Stomach smooth muscle (tissue), 2 donors: ENCODE measurements at regions not wholly inside any gene's neighbourhood (a gene's known extent, or its start where the extent isn't known, plus 50 kb on each side); places are given as distances from the start of the nearest gene placed in this dataset.
A peak's percentile ranks its signal among the peaks of the same experiment; 100 is the strongest.

Experiments
- H3K27ac ChIP-seq: one replicate; pipeline ENCODE4 v1.7.0; 2013; ENCODE audit warnings: mild to moderate bottlenecking, low read length, inconsistent platforms
- H3K27me3 ChIP-seq, 2 donors: one replicate each; pipeline ENCODE4 v1.7.0; 2013; ENCODE audit warnings: low read length in 2 of 2; ENCODE audit not compliant: insufficient read depth in 2 of 2, control insufficient read depth in 1 of 2
- H3K36me3 ChIP-seq, 2 donors: one replicate each; pipeline ENCODE4 v1.7.0; 2013; ENCODE audit warnings: low read length in 2 of 2; ENCODE audit not compliant: control insufficient read depth in 2 of 2, insufficient read depth in 2 of 2
- H3K4me1 ChIP-seq: one replicate; pipeline ENCODE4 v1.7.0; 2013; ENCODE audit warnings: low read length; ENCODE audit not compliant: control insufficient read depth, insufficient read depth
- H3K4me3 ChIP-seq, 2 donors: one replicate each; pipeline ENCODE4 v1.7.0; 2013; ENCODE audit warnings: low read length in 2 of 2
- H3K9ac ChIP-seq, 2 donors: one replicate each; pipeline ENCODE4 v1.7.0; 2013; ENCODE audit warnings: low read length in 2 of 2, mild to moderate bottlenecking in 1 of 2
- H3K9me3 ChIP-seq, 2 donors: one replicate each; pipeline ENCODE4 v1.7.0; 2013; ENCODE audit warnings: low read length in 2 of 2; ENCODE audit not compliant: control insufficient read depth in 2 of 2
- donor health status: healthy.
- donor health status: Pancreatic carcinoma.

GRCh38 chr3:124526601-124527000, 203.7 kb upstream of the UMPS start:
- Histone ChIP-seq H3K27me3 (no peaks in the 10 kb centered on the region), H3K4me1 (no peaks in the 10 kb centered on the region), H3K36me3 (no peaks in the 10 kb centered on the region), H3K4me3 (no peak overlapping the region), H3K27ac (no peak overlapping the region), H3K9ac (no peak overlapping the region), H3K9me3 (no peaks in the 10 kb centered on the region)

DNA sequence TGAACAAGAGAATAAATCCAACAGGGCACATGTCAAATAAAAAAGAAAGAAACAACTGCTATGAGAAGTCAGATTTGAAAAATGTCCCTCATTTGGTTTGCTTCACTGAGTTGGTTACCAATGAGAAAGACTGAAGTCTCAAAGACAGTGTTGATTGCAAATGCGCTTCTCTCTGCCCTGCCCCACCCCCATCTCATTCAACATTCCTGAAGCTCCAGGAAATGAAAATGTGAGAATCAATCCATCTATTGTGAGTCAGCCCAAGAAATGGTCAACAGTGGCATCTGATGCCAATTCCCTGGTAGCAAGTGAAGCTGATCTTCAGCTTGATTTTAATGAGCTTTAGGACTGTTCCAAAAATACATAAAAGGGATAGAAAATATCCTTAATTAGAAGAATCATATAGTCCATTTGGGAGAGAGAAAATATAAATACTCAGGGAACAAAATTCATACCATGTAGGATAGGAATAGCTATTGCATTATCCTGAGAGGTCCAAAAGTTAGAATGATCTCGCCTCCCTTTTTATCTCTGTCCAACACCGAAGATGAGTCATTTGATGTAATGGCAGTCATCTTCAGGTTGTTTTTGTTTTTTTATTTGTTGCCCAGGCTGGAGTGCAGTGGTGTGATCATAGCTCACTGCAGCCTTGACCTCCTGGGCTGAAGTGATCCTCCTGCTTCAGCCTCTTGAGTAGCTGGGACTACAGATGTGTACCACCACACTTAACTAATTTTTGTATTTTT, 200.3 kb upstream of the UMPS start:
- no peak overlapping the region for H3K4me3 ChIP-seq
- H3K27ac ChIP-seq, result no peak overlapping the region
- no peaks in the 10 kb centered on the region for H3K27me3 ChIP-seq
- no peak overlapping the region for H3K9ac ChIP-seq
- H3K9me3 ChIP-seq, result no peaks in the 10 kb centered on the region
- H3K4me1 ChIP-seq, result no peaks in the 10 kb centered on the region
- no peaks in the 10 kb centered on the region for H3K36me3 ChIP-seq

DNA sequence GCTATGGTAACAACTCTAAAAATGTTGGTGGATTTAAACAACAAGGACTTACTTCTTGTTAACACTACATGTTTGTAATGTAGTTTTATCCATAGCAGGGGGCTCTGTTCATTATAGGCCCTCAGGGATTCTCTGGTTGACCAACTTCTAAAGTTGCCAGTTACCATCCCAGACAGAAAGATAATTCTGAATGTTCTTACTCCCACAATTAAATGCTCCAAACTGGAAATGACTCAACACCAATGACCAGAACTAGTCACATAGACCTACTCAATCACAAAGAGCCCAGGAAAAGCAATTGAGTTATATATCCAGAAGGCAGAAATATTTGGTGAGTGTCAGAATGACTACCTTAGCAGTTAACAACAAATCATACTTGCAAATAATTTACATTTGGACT, 199.3 kb upstream of the UMPS start:
- H3K9me3 ChIP-seq, result no peaks in the 10 kb centered on the region
- H3K4me3 ChIP-seq, result no peak overlapping the region
- no peak overlapping the region for H3K9ac ChIP-seq
- no peaks in the 10 kb centered on the region for H3K36me3 ChIP-seq
- H3K27me3 ChIP-seq, result no peaks in the 10 kb centered on the region
- no peaks in the 10 kb centered on the region for H3K4me1 ChIP-seq
- H3K27ac ChIP-seq, result no peak overlapping the region

DNA sequence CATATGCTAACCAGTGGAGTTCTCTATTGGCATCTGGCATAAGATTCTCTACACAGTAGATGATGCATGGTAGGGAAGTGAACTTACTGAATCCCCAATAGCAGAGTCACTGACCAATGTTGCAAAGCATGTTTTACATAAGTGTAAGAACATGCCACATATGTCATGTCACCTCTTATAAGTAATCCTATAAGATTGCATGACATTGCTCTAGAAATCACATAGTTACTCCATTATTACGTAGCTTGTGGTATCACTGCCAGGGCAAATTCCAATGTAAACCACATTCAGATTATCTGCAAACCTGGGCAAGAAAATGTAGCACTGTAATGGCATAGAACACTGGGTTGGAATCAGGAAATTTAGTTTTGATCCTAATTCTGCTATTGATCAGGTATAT, 198.2 kb upstream of the UMPS start:
- Histone ChIP-seq H3K4me3 (no peak overlapping the region), H3K27me3 (no peaks in the 10 kb centered on the region), H3K36me3 (no peaks in the 10 kb centered on the region), H3K9me3 (no peaks in the 10 kb centered on the region), H3K9ac (no peak overlapping the region), H3K4me1 (no peaks in the 10 kb centered on the region), H3K27ac (no peak overlapping the region)

GRCh38 chr3:124535306-124535705, 194.9 kb upstream of the UMPS start:
- H3K4me1 ChIP-seq, result no peaks in the 10 kb centered on the region
- H3K36me3 ChIP-seq, result no peaks in the 10 kb centered on the region
- H3K9me3 ChIP-seq, result no peaks in the 10 kb centered on the region
- H3K27me3 ChIP-seq, result no peaks in the 10 kb centered on the region
- no peak overlapping the region for H3K4me3 ChIP-seq
- H3K9ac ChIP-seq, result no peak overlapping the region
- H3K27ac ChIP-seq, result no peak overlapping the region

- no peaks in the 10 kb centered on the region for H3K4me1 ChIP-seq
- no peak overlapping the region for H3K9ac ChIP-seq
- H3K27me3 ChIP-seq, result no peaks in the 10 kb centered on the region
- H3K4me3 ChIP-seq, result no peak overlapping the region
- H3K36me3 ChIP-seq, result no peaks in the 10 kb centered on the region
- H3K9me3 ChIP-seq, result no peaks in the 10 kb centered on the region
- H3K27ac ChIP-seq, result no peak overlapping the region
Observed at GRCh38 chr3:124540550-124541211, 189.6 kb upstream of the UMPS start.

GRCh38 chr3:124542214-124542869, 187.9 kb upstream of the UMPS start:
- Histone ChIP-seq H3K27me3 (no peaks in the 10 kb centered on the region), H3K36me3 (no peaks in the 10 kb centered on the region), H3K4me1 (no peaks in the 10 kb centered on the region), H3K4me3 (no peak overlapping the region), H3K9ac (no peak overlapping the region), H3K9me3 (no peaks in the 10 kb centered on the region), H3K27ac (no peak overlapping the region)

DNA sequence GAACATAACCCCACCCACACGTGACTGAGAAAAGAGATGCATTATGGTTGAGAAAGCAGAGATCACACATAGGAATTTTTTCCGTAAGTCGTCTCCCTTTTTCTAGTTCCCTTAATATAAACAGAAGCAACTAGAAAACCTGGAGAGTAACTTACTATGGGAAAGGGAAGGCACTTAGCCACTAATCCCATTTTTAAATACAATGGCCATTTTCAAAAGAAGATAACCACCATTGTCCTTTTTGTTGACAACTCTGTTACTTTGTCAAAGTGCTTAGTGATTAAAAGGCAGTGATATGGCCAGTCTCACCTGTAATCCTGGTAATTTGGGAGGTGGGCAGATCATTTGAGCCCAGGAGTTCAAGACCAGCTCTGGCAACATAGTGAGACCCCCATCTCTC, 184.4 kb upstream of the UMPS start:
- H3K27me3 ChIP-seq, result no peaks in the 10 kb centered on the region
- no peaks in the 10 kb centered on the region for H3K4me1 ChIP-seq
- no peaks in the 10 kb centered on the region for H3K9me3 ChIP-seq
- no peak overlapping the region for H3K9ac ChIP-seq
- H3K36me3 ChIP-seq, result no peaks in the 10 kb centered on the region
- H3K27ac ChIP-seq, result no peak overlapping the region
- H3K4me3 ChIP-seq, result no peak overlapping the region

GRCh38 chr3:124552224-124552623, 178.0 kb upstream of the UMPS start:
- Histone ChIP-seq H3K27me3 (no peaks in the 10 kb centered on the region), H3K27ac (no peak overlapping the region)

DNA sequence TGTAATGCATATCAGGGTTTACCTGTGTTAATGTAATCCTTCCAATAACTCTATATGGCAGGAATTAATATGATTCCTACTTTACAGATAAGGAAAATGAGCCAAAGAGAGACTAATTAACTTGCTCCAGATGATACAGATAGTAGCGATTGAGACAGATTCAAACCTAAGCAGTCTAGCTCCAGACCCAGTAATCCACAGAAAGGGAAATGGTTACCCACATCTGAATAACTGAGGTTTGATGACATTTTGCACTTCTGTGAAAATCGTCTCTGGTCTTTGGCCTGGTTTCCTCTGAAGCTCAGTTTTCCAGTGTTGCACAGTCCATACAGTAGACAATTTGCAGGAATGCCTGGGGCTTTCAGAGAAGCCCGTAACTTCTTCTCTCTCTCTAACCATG, 177.1 kb upstream of the UMPS start:
- Histone ChIP-seq H3K36me3 (no peaks in the 10 kb centered on the region), H3K4me3 (no peak overlapping the region), H3K4me1 (peaks cover 18% of the 10 kb centered on the region), H3K9me3 (no peaks in the 10 kb centered on the region), H3K9ac (no peak overlapping the region), H3K27me3 (no peaks in the 10 kb centered on the region), H3K27ac (no peak overlapping the region)

More at GRCh38 chr3:124552224-124552623, 178.0 kb upstream of the UMPS start:
- Histone ChIP-seq H3K9me3 (no peaks in the 10 kb centered on the region), H3K4me1 (peaks cover 11% of the 10 kb centered on the region), H3K9ac (no peak overlapping the region), H3K36me3 (no peaks in the 10 kb centered on the region), H3K4me3 (no peak overlapping the region)

DNA sequence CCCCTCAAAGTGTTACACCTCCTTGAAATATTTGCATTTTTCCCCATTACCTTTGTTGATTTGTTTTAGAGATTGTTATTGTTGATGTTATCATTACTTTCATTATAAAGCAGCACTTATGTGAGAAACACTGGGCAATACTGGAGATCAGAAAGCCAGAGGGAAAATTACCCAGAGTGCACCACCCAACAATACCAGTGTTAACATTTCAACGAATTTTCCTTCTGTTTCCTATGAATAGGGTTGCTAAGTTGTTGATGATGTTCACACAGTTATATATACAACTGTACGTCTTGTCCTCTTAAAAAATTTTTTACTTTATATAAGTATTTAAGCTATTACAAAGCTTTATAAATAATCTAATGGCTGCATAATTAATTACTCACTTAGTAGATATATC, 173.6 kb upstream of the UMPS start:
- no peak overlapping the region for H3K4me3 ChIP-seq
- peak overlapping the region; percentile 1 for H3K27ac ChIP-seq
- no peak overlapping the region for H3K9ac ChIP-seq
- H3K36me3 ChIP-seq, result no peaks in the 10 kb centered on the region
- H3K27me3 ChIP-seq, result no peaks in the 10 kb centered on the region
- H3K9me3 ChIP-seq, result no peaks in the 10 kb centered on the region
- peaks cover 46% of the 10 kb centered on the region for H3K4me1 ChIP-seq
